ENCODE measurements at regions not wholly inside any gene's neighbourhood (a gene's known extent, or its start where the extent isn't known, plus 50 kb on each side); places are given as distances from the start of the nearest gene placed in this dataset.

DNA sequence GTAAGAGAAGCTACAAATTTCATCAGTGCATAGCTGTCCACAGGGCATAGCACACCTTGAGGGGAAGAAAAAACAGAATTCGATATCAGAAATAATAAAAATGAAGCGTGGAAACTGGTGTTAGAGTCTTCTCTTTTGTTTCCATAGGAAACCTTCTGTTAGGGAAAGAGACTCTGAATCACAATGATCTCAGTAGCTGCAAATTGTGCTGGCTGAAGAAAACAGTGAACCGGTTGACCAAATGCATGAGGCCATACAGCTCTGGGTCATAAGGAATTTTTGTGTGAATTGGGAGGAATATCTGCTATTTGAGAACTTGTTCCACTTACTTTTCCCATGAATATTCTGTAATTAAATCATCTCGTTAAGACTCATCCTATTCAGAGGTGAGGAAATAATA is 580.2 kb upstream of the NECTIN3 start:
- H3K9me3 ChIP-seq: peaks cover 0 to 18% of the 10 kb centered on the region in 2 donors
- no peak overlapping the region for H3K27ac ChIP-seq
- H3K4me3 ChIP-seq: no peak overlapping the region
- no peaks in the 10 kb centered on the region for H3K27me3 ChIP-seq
- no peak for DNase-seq (ENCODE audit: low spot score in 2 of 2)
- TF ChIP-seq, protein P1, sequence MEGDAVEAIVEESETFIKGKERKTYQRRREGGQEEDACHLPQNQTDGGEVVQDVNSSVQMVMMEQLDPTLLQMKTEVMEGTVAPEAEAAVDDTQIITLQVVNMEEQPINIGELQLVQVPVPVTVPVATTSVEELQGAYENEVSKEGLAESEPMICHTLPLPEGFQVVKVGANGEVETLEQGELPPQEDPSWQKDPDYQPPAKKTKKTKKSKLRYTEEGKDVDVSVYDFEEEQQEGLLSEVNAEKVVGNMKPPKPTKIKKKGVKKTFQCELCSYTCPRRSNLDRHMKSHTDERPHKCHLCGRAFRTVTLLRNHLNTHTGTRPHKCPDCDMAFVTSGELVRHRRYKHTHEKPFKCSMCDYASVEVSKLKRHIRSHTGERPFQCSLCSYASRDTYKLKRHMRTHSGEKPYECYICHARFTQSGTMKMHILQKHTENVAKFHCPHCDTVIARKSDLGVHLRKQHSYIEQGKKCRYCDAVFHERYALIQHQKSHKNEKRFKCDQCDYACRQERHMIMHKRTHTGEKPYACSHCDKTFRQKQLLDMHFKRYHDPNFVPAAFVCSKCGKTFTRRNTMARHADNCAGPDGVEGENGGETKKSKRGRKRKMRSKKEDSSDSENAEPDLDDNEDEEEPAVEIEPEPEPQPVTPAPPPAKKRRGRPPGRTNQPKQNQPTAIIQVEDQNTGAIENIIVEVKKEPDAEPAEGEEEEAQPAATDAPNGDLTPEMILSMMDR (IDR thresholded peaks at IDR 0.05): no peak
- intact Hi-C loops (cut with DNase I): no loop called here
- no peaks in the 10 kb centered on the region for H3K36me3 ChIP-seq
- H3K4me1 ChIP-seq: no peaks in the 10 kb centered on the region

DNA sequence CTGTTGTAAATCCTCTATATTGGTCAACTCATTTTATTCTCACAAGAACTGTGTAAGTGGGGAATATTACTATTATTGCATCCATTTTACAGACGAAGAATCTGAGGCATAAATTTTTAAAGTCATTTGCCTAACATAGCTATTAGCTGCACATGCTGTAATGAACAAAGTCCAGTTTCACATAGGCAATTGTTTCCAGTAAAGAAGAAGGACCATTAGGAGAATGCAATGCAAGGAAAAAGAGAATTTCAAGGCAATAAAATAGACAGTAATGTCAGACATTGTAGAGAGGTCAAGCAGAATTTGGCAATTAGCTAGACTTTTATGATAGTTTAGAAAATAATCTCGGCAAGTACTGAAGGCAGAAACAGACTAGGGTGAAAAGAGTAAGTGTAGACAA is 578.7 kb upstream of the NECTIN3 start:
- TF ChIP-seq, protein P1 (IDR thresholded peaks at IDR 0.05): no peak
- no peak overlapping the region for H3K4me3 ChIP-seq
- H3K9me3 ChIP-seq: peaks cover 0 to 9% of the 10 kb centered on the region in 2 donors
- H3K27me3 ChIP-seq: no peaks in the 10 kb centered on the region
- no peaks in the 10 kb centered on the region for H3K4me1 ChIP-seq
- intact Hi-C loops (cut with DNase I): no loop called here
- H3K27ac ChIP-seq: no peak overlapping the region
- H3K36me3 ChIP-seq: no peaks in the 10 kb centered on the region
- DNase-seq (ENCODE audit: low spot score in 2 of 2): no peak

DNA sequence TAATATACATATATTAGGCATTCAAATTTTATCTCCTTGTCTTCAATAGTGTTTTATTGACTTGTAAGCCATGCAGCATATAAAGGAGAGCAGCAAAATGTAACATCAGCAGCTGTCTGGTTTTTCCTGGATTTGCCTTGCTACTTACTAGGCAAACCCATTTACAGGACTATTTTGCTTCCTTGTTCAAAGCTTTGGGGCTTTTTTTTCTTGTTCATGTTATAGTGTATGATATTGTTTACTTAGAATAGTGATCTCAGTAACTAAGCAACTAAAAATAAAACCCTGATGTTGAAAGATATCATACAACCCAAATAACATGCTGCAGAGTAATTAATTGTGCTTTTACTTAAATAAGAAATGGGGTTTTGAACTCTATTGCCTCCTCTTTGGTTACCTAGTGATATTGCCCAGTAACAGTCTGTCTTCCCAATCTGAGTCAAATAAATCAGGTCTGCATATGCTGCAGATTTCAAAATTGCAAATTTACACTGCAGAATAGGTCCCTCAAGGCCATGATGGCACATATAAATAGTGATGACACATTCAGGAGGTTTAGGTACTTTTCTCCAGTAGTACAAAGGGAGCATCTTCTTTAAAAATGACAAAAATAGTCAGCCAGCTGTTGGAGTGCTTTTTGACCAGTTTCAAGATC is 578.1 kb upstream of the NECTIN3 start:
- no peaks in the 10 kb centered on the region for H3K36me3 ChIP-seq
- DNase-seq (ENCODE audit: low spot score in 2 of 2): no peak
- intact Hi-C loops (cut with DNase I): no loop called here
- H3K27me3 ChIP-seq: no peaks in the 10 kb centered on the region
- H3K9me3 ChIP-seq: peaks cover 0 to 2% of the 10 kb centered on the region in 2 donors
- no peak overlapping the region for H3K4me3 ChIP-seq
- no peak overlapping the region for H3K27ac ChIP-seq
- TF ChIP-seq, protein P1 (IDR thresholded peaks at IDR 0.05): no peak
- H3K4me1 ChIP-seq: no peaks in the 10 kb centered on the region

DNA sequence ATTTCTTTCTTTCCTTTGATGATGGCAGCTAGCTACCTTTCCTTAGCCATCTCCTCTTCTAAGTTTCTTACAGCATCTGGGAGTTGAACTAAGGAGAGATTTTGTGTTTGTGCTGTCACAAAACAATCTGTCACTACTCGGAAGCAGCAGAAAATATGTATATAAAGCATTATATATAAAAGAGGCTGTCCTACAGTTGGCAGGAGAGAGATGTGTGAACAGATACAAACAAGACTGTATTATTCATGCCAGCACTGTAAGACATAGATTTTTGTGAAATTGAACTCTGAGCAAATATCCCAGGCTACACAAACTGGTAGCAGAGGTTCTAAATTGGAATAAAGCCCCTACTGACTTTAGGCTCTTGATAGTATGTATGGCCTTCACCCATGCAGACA is 577.5 kb upstream of the NECTIN3 start:
- intact Hi-C loops (cut with DNase I): no loop called here
- no peaks in the 10 kb centered on the region for H3K27me3 ChIP-seq
- DNase-seq (ENCODE audit: low spot score in 2 of 2): no peak

DNA sequence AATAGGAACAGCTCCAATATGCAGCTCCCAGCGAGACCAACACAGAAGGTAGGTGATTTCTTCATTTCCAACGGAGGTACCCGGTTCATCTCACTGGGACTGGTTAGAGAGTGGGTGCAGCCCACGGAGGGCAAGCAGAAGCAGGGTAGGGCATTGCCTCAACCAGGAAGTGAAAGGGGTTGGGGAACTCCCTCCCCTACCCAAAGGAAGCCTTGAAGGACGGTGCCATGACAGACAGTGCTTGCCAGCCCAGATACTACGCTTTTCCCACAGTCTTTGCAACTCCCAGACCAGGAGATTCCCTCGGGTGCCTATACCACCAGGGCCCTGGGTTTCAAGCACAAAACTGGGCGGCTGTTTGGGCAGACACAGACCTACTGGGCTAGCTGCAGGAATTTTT is 576.9 kb upstream of the NECTIN3 start:
- Histone ChIP-seq H3K9me3 (no peaks in the 10 kb centered on the region), H3K36me3 (no peaks in the 10 kb centered on the region), H3K27me3 (no peaks in the 10 kb centered on the region), H3K4me3 (no peak overlapping the region), H3K4me1 (no peaks in the 10 kb centered on the region), H3K27ac (no peak overlapping the region)
- TF ChIP-seq, protein P1 (IDR thresholded peaks at IDR 0.05): no peak
- DNase-seq (ENCODE audit: low spot score in 2 of 2): no peak
- intact Hi-C loops (cut with DNase I): no loop called here

More for the DNA sequence above, 577.5 kb upstream of the NECTIN3 start:
- H3K27ac ChIP-seq: no peak overlapping the region
- TF ChIP-seq, protein P1 (IDR thresholded peaks at IDR 0.05): no peak
- no peak overlapping the region for H3K4me3 ChIP-seq
- no peaks in the 10 kb centered on the region for H3K4me1 ChIP-seq
- no peaks in the 10 kb centered on the region for H3K9me3 ChIP-seq
- no peaks in the 10 kb centered on the region for H3K36me3 ChIP-seq
